Osteocyte (in vitro differentiated cells): ENCODE measurements at regions not wholly inside any gene's neighbourhood (a gene's known extent, or its start where the extent isn't known, plus 50 kb on each side); places are given as distances from the start of the nearest gene placed in this dataset.
"Not testable (repeated sequence)": the region's sequence is repeated elsewhere in the genome, so short reads cannot be mapped to it uniquely, and the experiment has no call there.

ENCODE experiments used
- DNase-seq: peaks from one replicate; pipeline ENCODE4 v3.0.0; 2021; ENCODE audit warnings: mixed read lengths; ENCODE audit not compliant: unreplicated experiment; ENCODE audit errors: extremely low spot score
- H3K27ac Mint-ChIP-seq: one replicate; pipeline ENCODE4 v1.8.0; 2021; ENCODE audit warnings: mild to moderate bottlenecking, mixed read lengths; ENCODE audit not compliant: unreplicated experiment
- H3K27me3 Mint-ChIP-seq: one replicate; pipeline ENCODE4 v1.8.0; 2021; ENCODE audit warnings: mixed read lengths; ENCODE audit not compliant: unreplicated experiment
- H3K36me3 Mint-ChIP-seq: one replicate; pipeline ENCODE4 v1.8.0; 2021; ENCODE audit warnings: mixed read lengths; ENCODE audit not compliant: unreplicated experiment
- H3K4me1 Mint-ChIP-seq: one replicate; pipeline ENCODE4 v1.8.0; 2021; ENCODE audit warnings: mixed read lengths; ENCODE audit not compliant: unreplicated experiment
- H3K4me3 Mint-ChIP-seq: one replicate; pipeline ENCODE4 v1.8.0; 2021; ENCODE audit warnings: mild to moderate bottlenecking, moderate library complexity, mixed read lengths; ENCODE audit not compliant: unreplicated experiment
- H3K9me3 Mint-ChIP-seq: one replicate; pipeline ENCODE4 v1.8.0; 2021; ENCODE audit warnings: mixed read lengths; ENCODE audit not compliant: unreplicated experiment
- TF ChIP-seq, protein P1 (sequence below): fragments of 200-600 bp; sonication (generic); IDR thresholded peaks from 2 replicates; pipeline ENCODE4 v1.5.0; 2021; ENCODE audit warnings: antibody characterized with exemption, mild to moderate bottlenecking, moderate library complexity

DNA sequence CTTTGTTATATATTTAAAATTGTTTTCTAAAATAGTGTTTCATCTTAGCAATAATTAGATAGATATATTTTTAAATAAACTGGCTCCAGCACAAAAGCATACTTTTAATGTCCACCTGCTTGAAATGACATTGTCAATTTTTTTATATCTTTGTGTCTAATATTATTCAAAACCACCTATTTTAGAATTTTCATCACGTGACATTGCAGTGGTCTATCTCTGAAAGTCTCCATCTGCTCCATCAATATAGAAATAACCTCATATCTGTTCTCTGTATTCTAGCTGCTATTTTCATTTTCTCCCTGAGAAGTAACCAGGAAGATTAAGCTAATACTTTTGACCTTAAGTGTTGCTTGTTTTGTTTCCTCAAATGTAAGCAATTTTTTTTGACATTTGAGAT lies 248.0 kb upstream of the CNTNAP5 start:
- no peak for DNase-seq
- Mint-ChIP-seq H3K9me3 (peaks cover 25% of the 10 kb centered on the region), H3K36me3 (no peaks in the 10 kb centered on the region), H3K4me3 (no peak overlapping the region), H3K27me3 (no peaks in the 10 kb centered on the region), H3K4me1 (no peaks in the 10 kb centered on the region), H3K27ac (no peak overlapping the region)
- TF ChIP-seq, protein P1, sequence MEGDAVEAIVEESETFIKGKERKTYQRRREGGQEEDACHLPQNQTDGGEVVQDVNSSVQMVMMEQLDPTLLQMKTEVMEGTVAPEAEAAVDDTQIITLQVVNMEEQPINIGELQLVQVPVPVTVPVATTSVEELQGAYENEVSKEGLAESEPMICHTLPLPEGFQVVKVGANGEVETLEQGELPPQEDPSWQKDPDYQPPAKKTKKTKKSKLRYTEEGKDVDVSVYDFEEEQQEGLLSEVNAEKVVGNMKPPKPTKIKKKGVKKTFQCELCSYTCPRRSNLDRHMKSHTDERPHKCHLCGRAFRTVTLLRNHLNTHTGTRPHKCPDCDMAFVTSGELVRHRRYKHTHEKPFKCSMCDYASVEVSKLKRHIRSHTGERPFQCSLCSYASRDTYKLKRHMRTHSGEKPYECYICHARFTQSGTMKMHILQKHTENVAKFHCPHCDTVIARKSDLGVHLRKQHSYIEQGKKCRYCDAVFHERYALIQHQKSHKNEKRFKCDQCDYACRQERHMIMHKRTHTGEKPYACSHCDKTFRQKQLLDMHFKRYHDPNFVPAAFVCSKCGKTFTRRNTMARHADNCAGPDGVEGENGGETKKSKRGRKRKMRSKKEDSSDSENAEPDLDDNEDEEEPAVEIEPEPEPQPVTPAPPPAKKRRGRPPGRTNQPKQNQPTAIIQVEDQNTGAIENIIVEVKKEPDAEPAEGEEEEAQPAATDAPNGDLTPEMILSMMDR, result no peak

DNA sequence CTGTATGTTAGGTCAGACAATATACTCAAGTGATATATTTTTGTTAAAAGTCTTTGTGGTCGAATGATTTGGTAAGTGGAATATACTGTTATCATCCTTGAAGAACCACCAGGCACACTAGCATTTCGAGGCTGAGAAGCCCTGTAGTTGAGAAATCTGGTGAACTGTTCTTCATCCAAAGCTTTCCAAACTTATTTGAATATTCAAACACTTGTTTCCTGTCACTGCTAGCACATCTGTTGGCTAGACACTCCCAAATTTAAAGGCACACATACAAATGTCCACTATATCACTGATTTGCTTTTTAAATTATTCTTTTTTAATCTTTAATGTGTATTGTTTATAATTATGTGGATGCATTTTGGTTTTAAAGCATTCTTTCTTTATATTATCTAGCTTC lies 241.9 kb upstream of the CNTNAP5 start:
- Mint-ChIP-seq H3K36me3 (no peaks in the 10 kb centered on the region), H3K27ac (no peak overlapping the region), H3K9me3 (peaks cover 26% of the 10 kb centered on the region), H3K4me1 (no peaks in the 10 kb centered on the region), H3K27me3 (no peaks in the 10 kb centered on the region), H3K4me3 (no peak overlapping the region)
- TF ChIP-seq, protein P1, result no peak
- DNase-seq, result no peak

DNA sequence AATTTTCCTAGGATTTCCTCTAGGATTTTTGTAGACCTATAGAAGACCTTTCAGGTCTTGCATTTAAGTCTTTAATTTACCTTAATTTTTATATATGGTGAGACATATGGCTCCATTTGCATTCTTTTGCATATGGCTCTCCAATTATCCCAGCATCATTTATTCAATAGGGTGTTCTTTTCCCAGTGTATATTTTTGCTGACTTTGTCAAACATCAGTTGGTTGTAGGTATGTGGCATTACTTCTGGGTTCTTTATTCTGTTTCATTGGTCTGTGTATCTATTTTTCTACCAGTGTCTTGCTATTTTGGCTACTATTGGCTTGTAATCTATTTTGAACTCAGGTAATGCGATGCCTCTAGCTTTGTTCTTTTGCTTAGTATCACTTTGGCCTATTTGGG lies 239.8 kb upstream of the CNTNAP5 start:
- H3K27me3 Mint-ChIP-seq, result no peaks in the 10 kb centered on the region
- DNase-seq, result no peak
- H3K9me3 Mint-ChIP-seq, result peaks cover 27% of the 10 kb centered on the region
- no peaks in the 10 kb centered on the region for H3K36me3 Mint-ChIP-seq
- H3K4me3 Mint-ChIP-seq, result no peak overlapping the region
- TF ChIP-seq, protein P1, result no peak
- H3K27ac Mint-ChIP-seq, result no peak overlapping the region
- no peaks in the 10 kb centered on the region for H3K4me1 Mint-ChIP-seq

DNA sequence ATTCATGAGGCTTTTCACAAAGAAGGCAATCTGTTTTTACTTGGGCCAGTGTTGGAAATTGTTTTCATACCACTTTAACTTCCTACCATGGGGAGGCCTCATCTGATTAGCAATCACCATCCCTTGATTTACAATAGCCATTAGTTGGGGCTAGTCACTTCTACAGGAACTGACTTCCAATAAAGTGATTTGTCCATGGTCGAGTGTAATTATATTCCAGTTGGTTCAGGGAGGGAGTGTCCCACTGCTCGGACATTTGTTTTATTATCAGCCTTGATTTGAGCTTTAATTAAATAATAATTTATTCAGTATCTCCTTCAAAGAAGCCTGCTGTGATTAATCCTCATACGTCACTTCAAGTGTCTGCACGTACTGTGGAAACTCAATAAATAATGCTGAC lies 233.9 kb upstream of the CNTNAP5 start:
- no peaks in the 10 kb centered on the region for H3K36me3 Mint-ChIP-seq
- no peaks in the 10 kb centered on the region for H3K27me3 Mint-ChIP-seq
- no peak overlapping the region for H3K4me3 Mint-ChIP-seq
- TF ChIP-seq, protein P1, result no peak
- peaks cover 28% of the 10 kb centered on the region for H3K9me3 Mint-ChIP-seq
- no peak for DNase-seq
- no peak overlapping the region for H3K27ac Mint-ChIP-seq
- no peaks in the 10 kb centered on the region for H3K4me1 Mint-ChIP-seq

DNA sequence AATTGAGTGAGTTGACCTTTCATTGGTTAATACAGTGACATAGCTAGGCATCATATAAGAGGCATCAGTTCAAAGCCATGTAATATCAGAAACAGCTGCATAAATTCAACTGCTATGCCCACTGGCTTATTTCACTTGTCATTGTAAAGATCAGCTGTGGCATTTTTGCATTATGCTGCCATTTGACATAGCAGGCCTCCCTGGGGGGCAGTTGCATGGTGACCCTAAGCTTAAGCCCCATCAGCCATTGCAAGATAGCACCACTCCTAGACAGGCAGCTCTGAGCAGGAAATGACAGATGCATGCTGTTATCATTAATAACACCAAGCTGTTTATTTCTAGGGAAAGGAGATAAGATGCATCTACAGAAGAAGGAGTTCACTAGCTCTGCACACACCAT lies 233.4 kb upstream of the CNTNAP5 start:
- Mint-ChIP-seq H3K4me1 (no peaks in the 10 kb centered on the region), H3K4me3 (no peak overlapping the region), H3K9me3 (peaks cover 25% of the 10 kb centered on the region), H3K36me3 (no peaks in the 10 kb centered on the region), H3K27ac (no peak overlapping the region), H3K27me3 (no peaks in the 10 kb centered on the region)
- TF ChIP-seq, protein P1, result no peak
- no peak for DNase-seq

DNA sequence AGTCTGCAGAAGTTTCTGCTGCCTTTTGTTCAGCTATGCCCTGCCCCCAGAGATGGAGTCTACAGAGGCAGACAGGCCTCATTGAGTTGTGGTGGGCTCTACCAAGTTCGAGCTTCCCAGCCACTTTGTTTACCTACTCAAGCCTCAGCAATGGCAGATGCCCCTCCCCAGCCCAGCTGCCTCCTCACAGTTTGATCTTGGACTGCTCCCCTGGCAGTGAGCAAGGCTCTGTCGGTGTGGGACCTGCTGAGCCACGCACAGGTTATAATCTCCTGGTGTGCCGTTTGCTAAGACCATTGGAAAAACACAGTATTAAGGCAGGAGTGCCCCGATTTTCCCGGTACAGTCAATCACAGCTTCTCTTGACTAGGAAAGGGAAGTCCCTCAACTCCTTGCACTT lies 221.0 kb upstream of the CNTNAP5 start:
- H3K4me1 Mint-ChIP-seq, H3K36me3 Mint-ChIP-seq, DNase-seq, H3K27me3 Mint-ChIP-seq, H3K4me3 Mint-ChIP-seq, H3K27ac Mint-ChIP-seq: not testable (repeated sequence)
- peaks cover 65% of the 10 kb centered on the region for H3K9me3 Mint-ChIP-seq

DNA sequence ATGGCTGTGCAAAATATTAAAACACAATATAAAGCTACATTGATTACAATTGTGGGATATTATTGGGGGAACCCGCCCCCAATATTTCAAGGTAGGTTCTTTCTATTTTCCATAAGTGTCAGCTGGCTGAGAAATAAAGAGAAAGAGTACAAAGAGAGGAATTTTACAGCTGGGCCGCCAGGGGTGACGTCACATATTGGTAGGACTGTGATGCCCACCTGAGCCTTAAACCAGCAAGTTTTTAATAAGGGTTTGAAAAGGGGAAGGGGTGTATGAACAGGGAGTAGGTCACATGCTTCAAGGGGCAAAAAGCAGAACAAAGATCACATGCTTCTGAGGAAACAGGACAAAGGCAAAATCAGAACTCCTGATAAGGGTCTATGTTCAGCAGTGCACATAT lies 219.3 kb upstream of the CNTNAP5 start:
- H3K4me3 Mint-ChIP-seq, DNase-seq: not testable (repeated sequence)
- H3K9me3 Mint-ChIP-seq, result peaks cover 74% of the 10 kb centered on the region

More for the DNA sequence above, 219.3 kb upstream of the CNTNAP5 start:
- not testable (repeated sequence) for H3K36me3 Mint-ChIP-seq, H3K27ac Mint-ChIP-seq, H3K27me3 Mint-ChIP-seq, H3K4me1 Mint-ChIP-seq
